HUES6 (cell line): ENCODE measurements at regions not wholly inside any gene's neighbourhood (a gene's known extent, or its start where the extent isn't known, plus 50 kb on each side); places are given as distances from the start of the nearest gene placed in this dataset.

Experiments used
- H3K27ac ChIP-seq: 2 replicates; pipeline ENCODE4 v1.7.0; 2013; ENCODE audit warnings: low read depth, mild to moderate bottlenecking, low read length, inconsistent platforms
- H3K27me3 ChIP-seq: 2 replicates; pipeline ENCODE4 v1.6.1; 2013; ENCODE audit warnings: low read length; ENCODE audit not compliant: control insufficient read depth, insufficient read depth
- H3K36me3 ChIP-seq: 2 replicates; pipeline ENCODE4 v1.6.1; 2013; ENCODE audit warnings: low read length; ENCODE audit not compliant: control insufficient read depth, insufficient read depth
- H3K4me1 ChIP-seq: 2 replicates; pipeline ENCODE4 v1.6.1; 2013; ENCODE audit warnings: low read length; ENCODE audit not compliant: control insufficient read depth, insufficient read depth
- H3K4me3 ChIP-seq: 2 replicates; pipeline ENCODE4 v1.5.1; 2013; ENCODE audit warnings: low read depth, low read length
- H3K9ac ChIP-seq: one replicate; pipeline ENCODE4 v1.6.1; 2013; ENCODE audit warnings: mild to moderate bottlenecking, low read length
- H3K9me3 ChIP-seq: 2 replicates; pipeline ENCODE4 v1.6.1; 2013; ENCODE audit warnings: low read depth, low read length; ENCODE audit not compliant: control insufficient read depth, insufficient read depth

- no peak overlapping the region for H3K9ac ChIP-seq
- H3K4me1 ChIP-seq = peaks cover 3% of the 10 kb centered on the region; the same call in 1 of the 2 replicates
- H3K4me3 ChIP-seq = no peak overlapping the region
- H3K36me3 ChIP-seq = no peaks in the 10 kb centered on the region
- no peak overlapping the region for H3K27ac ChIP-seq
- H3K27me3 ChIP-seq = no peaks in the 10 kb centered on the region
- H3K9me3 ChIP-seq = no peaks in the 10 kb centered on the region
These were observed 134.2 kb upstream of the IFNGR1 start for GRCh38 chr6:137353346-137353745.

GRCh38 chr6:137352859-137353258, 133.7 kb upstream of the IFNGR1 start:
- Histone ChIP-seq H3K27ac (no peak overlapping the region), H3K4me1 (no peaks in the 10 kb centered on the region), H3K9ac (no peak overlapping the region)

GRCh38 chr6:137351890-137352289, 132.7 kb upstream of the IFNGR1 start:
- Histone ChIP-seq H3K9ac (no peak overlapping the region), H3K27ac (no peak overlapping the region), H3K36me3 (no peaks in the 10 kb centered on the region), H3K9me3 (no peaks in the 10 kb centered on the region), H3K4me3 (no peak overlapping the region), H3K4me1 (no peaks in the 10 kb centered on the region), H3K27me3 (no peaks in the 10 kb centered on the region)

More at GRCh38 chr6:137352859-137353258, 133.7 kb upstream of the IFNGR1 start:
- H3K4me3 ChIP-seq = no peak overlapping the region
- H3K27me3 ChIP-seq = no peaks in the 10 kb centered on the region
- H3K9me3 ChIP-seq = no peaks in the 10 kb centered on the region
- H3K36me3 ChIP-seq = no peaks in the 10 kb centered on the region

GRCh38 chr6:137350857-137351256, 131.7 kb upstream of the IFNGR1 start:
- H3K9ac ChIP-seq = no peak overlapping the region
- H3K27me3 ChIP-seq = no peaks in the 10 kb centered on the region
- no peak overlapping the region for H3K4me3 ChIP-seq
- no peaks in the 10 kb centered on the region for H3K4me1 ChIP-seq
- no peak overlapping the region for H3K27ac ChIP-seq
- H3K9me3 ChIP-seq = no peaks in the 10 kb centered on the region
- no peaks in the 10 kb centered on the region for H3K36me3 ChIP-seq

- Histone ChIP-seq H3K9ac (no peak overlapping the region), H3K4me1 (no peaks in the 10 kb centered on the region), H3K27ac (no peak overlapping the region), H3K9me3 (no peaks in the 10 kb centered on the region), H3K27me3 (no peaks in the 10 kb centered on the region), H3K36me3 (no peaks in the 10 kb centered on the region), H3K4me3 (no peak overlapping the region)
These were observed 131.0 kb upstream of the IFNGR1 start for GRCh38 chr6:137349856-137350830.

GRCh38 chr6:137348777-137349176, 129.6 kb upstream of the IFNGR1 start:
- no peaks in the 10 kb centered on the region for H3K4me1 ChIP-seq
- H3K36me3 ChIP-seq = no peaks in the 10 kb centered on the region
- H3K4me3 ChIP-seq = no peak overlapping the region
- no peak overlapping the region for H3K27ac ChIP-seq
- no peak overlapping the region for H3K9ac ChIP-seq
- H3K27me3 ChIP-seq = no peaks in the 10 kb centered on the region
- no peaks in the 10 kb centered on the region for H3K9me3 ChIP-seq

GRCh38 chr6:137343241-137343640, 124.1 kb upstream of the IFNGR1 start:
- no peaks in the 10 kb centered on the region for H3K36me3 ChIP-seq
- H3K27me3 ChIP-seq = no peaks in the 10 kb centered on the region
- peaks cover 20% of the 10 kb centered on the region; the same call in 1 of the 2 replicates for H3K4me1 ChIP-seq
- no peaks in the 10 kb centered on the region for H3K9me3 ChIP-seq
- no peak overlapping the region for H3K4me3 ChIP-seq
- H3K27ac ChIP-seq = no peak overlapping the region
- H3K9ac ChIP-seq = no peak overlapping the region

GRCh38 chr6:137342607-137343190, 123.5 kb upstream of the IFNGR1 start:
- Histone ChIP-seq H3K9me3 (no peaks in the 10 kb centered on the region), H3K4me1 (peaks cover 20% of the 10 kb centered on the region; the same call in 1 of the 2 replicates), H3K36me3 (no peaks in the 10 kb centered on the region), H3K27ac (no peak overlapping the region), H3K9ac (no peak overlapping the region), H3K27me3 (no peaks in the 10 kb centered on the region), H3K4me3 (no peak overlapping the region)

- Histone ChIP-seq H3K27ac (no peak overlapping the region), H3K9me3 (no peaks in the 10 kb centered on the region), H3K4me3 (no peak overlapping the region), H3K9ac (no peak overlapping the region), H3K27me3 (no peaks in the 10 kb centered on the region), H3K36me3 (no peaks in the 10 kb centered on the region), H3K4me1 (peaks cover 20% of the 10 kb centered on the region; the same call in 1 of the 2 replicates)
These were observed 122.6 kb upstream of the IFNGR1 start for GRCh38 chr6:137341681-137342195.

GRCh38 chr6:137339929-137340559, 120.9 kb upstream of the IFNGR1 start:
- Histone ChIP-seq H3K4me1 (peaks cover 20% of the 10 kb centered on the region; the same call in 1 of the 2 replicates), H3K27me3 (no peaks in the 10 kb centered on the region), H3K27ac (no peak overlapping the region), H3K4me3 (no peak overlapping the region), H3K36me3 (no peaks in the 10 kb centered on the region), H3K9ac (no peak overlapping the region), H3K9me3 (no peaks in the 10 kb centered on the region)
